ENCODE measurements at regions not wholly inside any gene's neighbourhood (a gene's known extent, or its start where the extent isn't known, plus 50 kb on each side); places are given as distances from the start of the nearest gene placed in this dataset.
"Not testable (repeated sequence)": the region's sequence is repeated elsewhere in the genome, so short reads cannot be mapped to it uniquely, and the experiment has no call there.

- Histone ChIP-seq H3K36me3 (ENCODE audit: low read depth, missing control alignments) (no peaks in the 10 kb centered on the region), H3K4me3 (no peak overlapping the region), H3K9me3 (no peaks in the 10 kb centered on the region), H3K27ac (no peak overlapping the region), H3K27me3 (no peaks in the 10 kb centered on the region), H3K4me1 (no peaks in the 10 kb centered on the region)
- intact Hi-C loops (cut with DNase I; ENCODE audit: low total_unique reads) = no loop called here
- TF ChIP-seq POLR2A (IDR thresholded peaks at IDR 0.05) (no peak), CTCF (IDR thresholded peaks at IDR 0.05) (no peak)
- no peak for DNase-seq
Measured at GRCh38 chr9:31753756-31754155, 630.7 kb upstream of the ACO1 start.

DNA sequence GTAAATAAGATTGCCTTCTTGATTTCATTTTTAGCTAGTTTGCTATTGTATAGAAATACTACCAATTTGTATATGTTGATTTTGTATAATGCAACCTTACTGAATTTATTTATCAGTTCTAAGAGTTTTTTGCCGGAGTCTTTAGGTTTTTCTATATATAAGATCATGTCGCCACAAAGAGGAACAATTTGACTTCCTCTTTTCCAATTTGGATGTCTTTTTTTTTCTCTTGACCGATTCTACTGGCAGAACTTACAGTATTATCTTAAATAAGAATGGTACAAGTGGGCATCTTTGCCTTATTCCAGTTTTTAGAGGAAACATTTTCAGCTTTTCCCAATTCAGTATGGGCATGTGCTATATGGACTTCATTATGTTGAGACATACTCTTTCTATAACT lies 624.7 kb upstream of the ACO1 start:
- Histone ChIP-seq H3K9me3 (no peaks in the 10 kb centered on the region), H3K4me3 (no peak overlapping the region), H3K27ac (no peak overlapping the region), H3K36me3 (ENCODE audit: low read depth, missing control alignments) (no peaks in the 10 kb centered on the region), H3K27me3 (no peaks in the 10 kb centered on the region), H3K4me1 (no peaks in the 10 kb centered on the region)
- intact Hi-C loops (cut with DNase I; ENCODE audit: low total_unique reads) = no loop called here
- TF ChIP-seq POLR2A (IDR thresholded peaks at IDR 0.05) (no peak), CTCF (IDR thresholded peaks at IDR 0.05) (no peak)
- DNase-seq = no peak
- 88 to 91% methylated on average over 3 of the region's 3 CpGs for WGBS, 2 donors

- H3K4me3 ChIP-seq; intact Hi-C loops (cut with DNase I; ENCODE audit: low total_unique reads); H3K27me3 ChIP-seq; H3K27ac ChIP-seq; H3K9me3 ChIP-seq; H3K4me1 ChIP-seq; DNase-seq; H3K36me3 ChIP-seq (ENCODE audit: low read depth, missing control alignments): not testable (repeated sequence)
- WGBS, 2 donors = 69 to 81% methylated on average over 3 of the region's 3 CpGs
Measured at GRCh38 chr9:31774021-31774420, 610.4 kb upstream of the ACO1 start.

GRCh38 chr9:31774571-31774970 lies 609.9 kb upstream of the ACO1 start:
- no peaks in the 10 kb centered on the region for H3K27me3 ChIP-seq
- intact Hi-C loops (cut with DNase I; ENCODE audit: low total_unique reads) = no loop called here
- H3K27ac ChIP-seq = no peak overlapping the region
- DNase-seq = no peak
- WGBS, 2 donors = 84 to 91% methylated on average over 2 of the region's 2 CpGs
- H3K9me3 ChIP-seq = no peaks in the 10 kb centered on the region
- TF ChIP-seq CTCF (IDR thresholded peaks at IDR 0.05) (no peak), POLR2A (IDR thresholded peaks at IDR 0.05) (no peak)
- no peaks in the 10 kb centered on the region for H3K36me3 ChIP-seq (ENCODE audit: low read depth, missing control alignments)
- H3K4me3 ChIP-seq = no peak overlapping the region
- no peaks in the 10 kb centered on the region for H3K4me1 ChIP-seq

GRCh38 chr9:31776471-31776870 lies 608.0 kb upstream of the ACO1 start:
- no peaks in the 10 kb centered on the region for H3K4me1 ChIP-seq
- intact Hi-C loops (cut with DNase I; ENCODE audit: low total_unique reads) = no loop called here
- DNase-seq = no peak
- H3K4me3 ChIP-seq = no peak overlapping the region
- no peaks in the 10 kb centered on the region for H3K36me3 ChIP-seq (ENCODE audit: low read depth, missing control alignments)
- TF ChIP-seq CTCF (IDR thresholded peaks at IDR 0.05) (no peak), POLR2A (IDR thresholded peaks at IDR 0.05) (no peak)
- no peaks in the 10 kb centered on the region for H3K27me3 ChIP-seq
- no peaks in the 10 kb centered on the region for H3K9me3 ChIP-seq
- 28 to 35% methylated on average over 3 of the region's 3 CpGs for WGBS, 2 donors
- no peak overlapping the region for H3K27ac ChIP-seq

All from testis (tissue), 2 donors.